Vagina (tissue), 2 donors: ENCODE measurements at regions not wholly inside any gene's neighbourhood (a gene's known extent, or its start where the extent isn't known, plus 50 kb on each side); places are given as distances from the start of the nearest gene placed in this dataset.

Experiments
- DNase-seq, 2 donors: peaks; one replicate each; pipeline ENCODE4 v3.0.0-alpha.2; 2017; ENCODE audit errors: extremely low spot score in 2 of 2
- H3K27ac ChIP-seq: fragments of 200-600 bp; sonication (generic); one replicate; pipeline ENCODE4 v1.5.1; 2019
- H3K27me3 ChIP-seq: fragments of 200-600 bp; sonication (generic); one replicate; pipeline ENCODE4 v1.5.1; 2019
- H3K36me3 ChIP-seq, 2 donors: fragments of 200-600 bp; sonication (generic); one replicate each; pipeline ENCODE4 v1.5.1; 2017 to 2019
- H3K4me1 ChIP-seq: fragments of 200-600 bp; sonication (generic); one replicate; pipeline ENCODE4 v1.5.1; 2019
- H3K4me3 ChIP-seq, 2 donors: fragments of 200-600 bp; sonication (generic); 1 replicate in 1 of 2; 2 replicates in 1 of 2; pipeline ENCODE4 v1.5.1; 2016 to 2019
- H3K9me3 ChIP-seq: fragments of 200-600 bp; sonication (generic); one replicate; pipeline ENCODE4 v1.5.1; 2019
- POLR2A ChIP-seq, 2 donors: fragments of 450-650 bp; IDR thresholded peaks; one replicate each; pipeline ENCODE4 v1.6.1; 2017; ENCODE audit warnings: antibody characterized with exemption in 2 of 2, mild to moderate bottlenecking in 2 of 2, moderate library complexity in 2 of 2
- POLR2AphosphoS5 ChIP-seq, 2 donors: sonication (generic); formaldehyde crosslinking; IDR thresholded peaks; one replicate each; pipeline ENCODE4 v1.9.0; 2017; ENCODE audit warnings: antibody characterized with exemption in 2 of 2, mild to moderate bottlenecking in 2 of 2, low read depth in 1 of 2; ENCODE audit not compliant: insufficient read depth in 1 of 2
- intact Hi-C: fragments of 100-400 bp; cut with DNase I; formaldehyde crosslinking; loops from one replicate; pipeline ENCODE4 v1.15.1; 2023
- TF ChIP-seq, protein P1 (sequence below), 3 experiments: fragments of 450-650 bp in 2 of 3; fragments of 200-600 bp in 1 of 3; sonication (generic) in 1 of 3; IDR thresholded peaks; one replicate each; pipeline ENCODE4 v1.5.1; 2017 to 2019; ENCODE audit warnings: antibody characterized with exemption in 3 of 3, mild to moderate bottlenecking in 2 of 3, moderate library complexity in 2 of 3

DNA sequence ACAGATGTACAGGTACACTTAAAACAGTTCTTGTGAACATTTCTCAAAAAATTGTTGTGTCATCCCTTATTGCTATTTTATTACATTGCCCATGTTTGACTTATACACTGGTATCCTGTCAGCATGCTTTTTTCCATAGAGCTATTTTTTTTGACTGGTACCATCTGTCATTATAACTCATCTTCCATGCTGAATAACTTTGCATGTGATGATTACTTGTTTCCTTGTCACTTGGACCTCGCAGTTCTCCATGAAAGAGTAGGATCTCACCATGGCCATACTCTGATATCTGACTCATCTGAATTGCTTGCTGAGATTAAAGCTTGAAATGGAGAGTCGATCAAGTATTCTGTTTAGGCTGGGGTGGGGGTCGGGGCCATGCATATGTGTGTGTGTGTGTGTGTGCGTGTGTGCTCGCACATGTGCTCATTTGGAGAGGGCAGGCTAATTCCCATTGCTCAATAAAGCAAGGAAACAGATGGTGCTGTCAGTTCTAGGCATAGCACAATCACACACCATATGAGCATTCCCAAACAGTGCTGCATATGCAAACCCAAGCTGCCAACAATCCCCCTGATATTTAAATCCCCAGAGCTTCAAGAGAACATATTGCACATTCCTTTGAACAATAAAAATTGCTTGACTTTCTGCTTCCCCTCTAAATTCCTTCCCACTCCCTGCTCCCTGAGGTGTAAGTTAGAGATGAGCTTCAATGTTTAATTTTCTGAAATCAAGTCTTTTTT is 62.9 kb downstream of the NHLRC3 start:
- intact Hi-C loops = no loop called here
- Histone ChIP-seq H3K27me3 (no peaks in the 10 kb centered on the region), H3K27ac (no peak overlapping the region), H3K4me1 (no peaks in the 10 kb centered on the region), H3K4me3 (no peak overlapping the region), H3K36me3 (no peaks in the 10 kb centered on the region), H3K9me3 (no peaks in the 10 kb centered on the region)
- DNase-seq = no peak
- TF ChIP-seq POLR2A (IDR thresholded peaks at IDR 0.05) = no peak
- no peak for TF ChIP-seq POLR2AphosphoS5 (IDR thresholded peaks at IDR 0.05; ENCODE audit: insufficient read depth in 1 of 2, low read depth in 1 of 2)
- TF ChIP-seq, protein P1, sequence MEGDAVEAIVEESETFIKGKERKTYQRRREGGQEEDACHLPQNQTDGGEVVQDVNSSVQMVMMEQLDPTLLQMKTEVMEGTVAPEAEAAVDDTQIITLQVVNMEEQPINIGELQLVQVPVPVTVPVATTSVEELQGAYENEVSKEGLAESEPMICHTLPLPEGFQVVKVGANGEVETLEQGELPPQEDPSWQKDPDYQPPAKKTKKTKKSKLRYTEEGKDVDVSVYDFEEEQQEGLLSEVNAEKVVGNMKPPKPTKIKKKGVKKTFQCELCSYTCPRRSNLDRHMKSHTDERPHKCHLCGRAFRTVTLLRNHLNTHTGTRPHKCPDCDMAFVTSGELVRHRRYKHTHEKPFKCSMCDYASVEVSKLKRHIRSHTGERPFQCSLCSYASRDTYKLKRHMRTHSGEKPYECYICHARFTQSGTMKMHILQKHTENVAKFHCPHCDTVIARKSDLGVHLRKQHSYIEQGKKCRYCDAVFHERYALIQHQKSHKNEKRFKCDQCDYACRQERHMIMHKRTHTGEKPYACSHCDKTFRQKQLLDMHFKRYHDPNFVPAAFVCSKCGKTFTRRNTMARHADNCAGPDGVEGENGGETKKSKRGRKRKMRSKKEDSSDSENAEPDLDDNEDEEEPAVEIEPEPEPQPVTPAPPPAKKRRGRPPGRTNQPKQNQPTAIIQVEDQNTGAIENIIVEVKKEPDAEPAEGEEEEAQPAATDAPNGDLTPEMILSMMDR (IDR thresholded peaks at IDR 0.05) = no peak

DNA sequence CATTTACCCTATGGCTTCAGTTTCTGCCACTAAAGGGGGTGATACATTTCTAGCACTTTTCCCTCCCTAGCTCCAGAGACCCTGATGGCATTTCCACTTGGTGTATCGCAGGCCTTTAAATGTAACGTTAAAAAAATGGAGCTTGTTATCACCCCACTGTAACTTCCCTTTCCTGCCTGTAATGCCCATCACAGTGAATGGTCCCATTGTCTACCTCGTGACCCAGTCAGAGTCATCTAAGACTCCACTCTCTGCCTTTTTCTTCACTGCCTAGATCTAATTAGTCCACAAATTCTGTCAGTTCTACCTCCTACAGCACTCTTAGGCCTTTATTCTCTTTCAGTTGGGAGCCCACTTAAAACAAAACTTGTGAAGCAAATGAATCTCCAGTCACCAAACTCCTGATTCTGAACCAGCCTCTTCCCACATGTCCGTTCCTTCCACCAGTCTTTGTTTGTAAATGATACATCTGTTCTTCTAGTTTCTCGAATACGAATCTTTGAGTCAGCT is 64.8 kb downstream of the NHLRC3 start:
- no peaks in the 10 kb centered on the region for H3K36me3 ChIP-seq
- no peaks in the 10 kb centered on the region for H3K9me3 ChIP-seq
- no peaks in the 10 kb centered on the region for H3K27me3 ChIP-seq
- intact Hi-C loops = loop anchor here (2.0 kb wide), 1 partner anchor 22 kb away; no protein-coding TSS in a partner anchor
- no peak overlapping the region for H3K27ac ChIP-seq
- TF ChIP-seq, protein P1 (IDR thresholded peaks at IDR 0.05) = no peak
- TF ChIP-seq POLR2A (IDR thresholded peaks at IDR 0.05) (no peak), POLR2AphosphoS5 (IDR thresholded peaks at IDR 0.05; ENCODE audit: insufficient read depth in 1 of 2, low read depth in 1 of 2) (no peak)
- no peak overlapping the region for H3K4me3 ChIP-seq
- no peaks in the 10 kb centered on the region for H3K4me1 ChIP-seq
- no peak for DNase-seq

DNA sequence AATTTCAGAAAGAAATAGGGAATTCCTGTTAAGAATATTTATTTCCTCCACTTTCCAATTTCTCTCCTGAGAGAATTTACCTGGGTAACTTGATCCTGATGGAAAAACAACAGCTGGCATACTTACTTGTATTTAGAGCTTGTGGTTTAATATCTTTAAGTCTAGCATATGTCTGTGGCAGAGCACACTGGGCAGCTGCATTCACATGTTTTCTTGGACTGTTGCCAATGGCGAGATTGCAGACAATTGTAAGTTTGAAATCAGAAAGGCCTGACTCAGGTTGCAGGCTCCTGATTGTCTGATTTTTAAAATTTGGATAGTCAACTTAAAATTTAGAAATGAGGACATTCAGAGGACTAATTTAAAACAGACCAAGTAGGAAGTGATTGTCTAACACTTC is 66.9 kb downstream of the NHLRC3 start:
- Histone ChIP-seq H3K27ac (no peak overlapping the region), H3K27me3 (no peaks in the 10 kb centered on the region), H3K4me3 (no peak overlapping the region), H3K9me3 (no peaks in the 10 kb centered on the region), H3K4me1 (no peaks in the 10 kb centered on the region), H3K36me3 (no peaks in the 10 kb centered on the region)
- no peak for DNase-seq
- TF ChIP-seq POLR2AphosphoS5 (IDR thresholded peaks at IDR 0.05; ENCODE audit: insufficient read depth in 1 of 2, low read depth in 1 of 2) = no peak
- no peak for TF ChIP-seq POLR2A (IDR thresholded peaks at IDR 0.05)
- intact Hi-C loops = no loop called here

DNA sequence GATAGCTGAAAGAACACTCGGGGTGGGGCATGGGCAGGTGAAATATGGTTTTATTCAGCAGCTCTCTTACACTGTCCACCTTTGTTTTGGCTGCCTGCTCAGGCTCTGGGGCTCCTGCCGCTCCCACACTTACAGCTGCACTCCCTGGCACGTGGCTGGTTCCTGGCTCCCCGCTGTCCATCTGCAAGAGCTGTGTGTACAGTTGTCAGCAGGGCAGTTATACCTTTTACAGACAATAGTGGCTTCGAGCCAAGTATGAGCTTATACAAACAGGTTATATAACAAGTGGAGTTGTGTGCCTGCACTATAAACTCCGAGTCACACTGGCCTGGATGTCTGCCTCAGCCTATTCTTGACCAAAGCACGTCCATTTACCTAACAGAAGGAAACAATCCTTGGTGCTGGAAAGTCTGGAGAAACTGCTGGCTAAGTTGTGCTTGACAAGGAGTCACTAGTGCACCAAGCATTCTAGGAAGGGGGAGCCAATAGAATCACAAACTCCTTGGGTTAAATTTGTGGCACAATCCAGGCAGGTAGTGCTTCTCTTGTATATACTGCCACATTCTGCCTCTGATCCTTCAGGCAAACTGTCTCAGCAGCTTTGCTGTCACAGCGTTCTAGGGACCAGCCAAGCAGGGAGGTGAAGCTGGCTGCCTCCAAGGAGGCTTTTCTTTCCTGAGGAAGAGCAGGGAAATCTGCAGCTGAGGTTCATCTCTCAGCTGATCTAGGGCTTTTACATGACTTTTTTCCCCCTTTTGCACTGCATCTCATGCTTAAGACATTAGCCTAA is 68.2 kb downstream of the NHLRC3 start:
- Histone ChIP-seq H3K27ac (no peak overlapping the region), H3K27me3 (no peaks in the 10 kb centered on the region), H3K4me1 (no peaks in the 10 kb centered on the region), H3K36me3 (no peaks in the 10 kb centered on the region), H3K4me3 (no peak overlapping the region), H3K9me3 (no peaks in the 10 kb centered on the region)
- intact Hi-C loops = no loop called here
- no peak for TF ChIP-seq POLR2AphosphoS5 (IDR thresholded peaks at IDR 0.05; ENCODE audit: insufficient read depth in 1 of 2, low read depth in 1 of 2)
- no peak for TF ChIP-seq POLR2A (IDR thresholded peaks at IDR 0.05)
- TF ChIP-seq, protein P1 (IDR thresholded peaks at IDR 0.05) = no peak
- no peak for DNase-seq

DNA sequence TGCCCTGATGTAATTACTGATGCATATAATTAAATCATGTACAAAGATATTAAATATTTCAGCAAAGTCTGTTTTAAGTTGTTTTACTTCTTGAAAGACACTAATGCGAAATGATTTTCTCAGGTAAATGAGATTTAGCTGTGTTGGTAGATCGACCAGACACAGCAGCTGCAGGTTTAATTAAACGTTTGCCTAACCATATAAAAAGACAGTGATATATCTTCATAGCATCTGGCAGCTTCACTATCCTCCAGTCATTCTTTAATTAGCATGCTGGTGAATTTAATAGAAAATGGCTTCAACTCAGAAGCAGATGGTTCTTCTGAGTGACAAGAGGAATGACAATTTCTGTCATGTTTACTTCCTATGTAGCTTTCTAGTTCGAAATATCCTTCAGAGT is 69.3 kb downstream of the NHLRC3 start:
- TF ChIP-seq POLR2AphosphoS5 (IDR thresholded peaks at IDR 0.05; ENCODE audit: insufficient read depth in 1 of 2, low read depth in 1 of 2) = no peak
- TF ChIP-seq, protein P1 (IDR thresholded peaks at IDR 0.05) = no peak
- TF ChIP-seq POLR2A (IDR thresholded peaks at IDR 0.05) = no peak
- Histone ChIP-seq H3K36me3 (no peaks in the 10 kb centered on the region), H3K4me1 (no peaks in the 10 kb centered on the region), H3K4me3 (no peak overlapping the region), H3K9me3 (no peaks in the 10 kb centered on the region), H3K27me3 (no peaks in the 10 kb centered on the region), H3K27ac (no peak overlapping the region)
- intact Hi-C loops = no loop called here
- DNase-seq = no peak
